Prostate gland (tissue), 2 donors: ENCODE measurements at regions not wholly inside any gene's neighbourhood (a gene's known extent, or its start where the extent isn't known, plus 50 kb on each side); places are given as distances from the start of the nearest gene placed in this dataset.

ENCODE experiments used
- DNase-seq: peaks from one replicate; pipeline ENCODE4 v3.0.0-alpha.2; 2019; ENCODE audit warnings: low spot score
- H3K27ac ChIP-seq, 2 donors: fragments of 200-600 bp; sonication (generic); 2 replicates each; pipeline ENCODE4 v1.5.1; 2017 to 2019
- H3K27me3 ChIP-seq: fragments of 200-600 bp; sonication (generic); replicated peaks from 2 replicates; pipeline ENCODE4 v1.5.1; 2019; ENCODE audit not compliant: insufficient read depth
- H3K36me3 ChIP-seq, 2 donors: fragments of 200-600 bp; sonication (generic); 1 replicate in 1 of 2; 2 replicates in 1 of 2; pipeline versions ENCODE4 v1.5.1 to v1.8.1; 2017 to 2019
- H3K4me1 ChIP-seq: fragments of 200-600 bp; sonication (generic); replicated peaks from 2 replicates; pipeline ENCODE4 v1.5.1; 2019
- H3K4me3 ChIP-seq, 2 donors: fragments of 200-600 bp; sonication (generic); 2 replicates each; pipeline ENCODE4 v1.5.1; 2017 to 2019
- H3K9me3 ChIP-seq: fragments of 200-600 bp; sonication (generic); 2 replicates; pipeline ENCODE4 v1.5.1; 2017
- POLR2A ChIP-seq: fragments of 450-650 bp; IDR thresholded peaks from one replicate; pipeline ENCODE4 v1.6.1; 2016; ENCODE audit warnings: antibody characterized with exemption, mild to moderate bottlenecking
- POLR2AphosphoS5 ChIP-seq: sonication (generic); formaldehyde crosslinking; IDR thresholded peaks from one replicate; pipeline ENCODE4 v1.6.1; 2017; ENCODE audit warnings: antibody characterized with exemption
- WGBS: methylation state at CpG from one replicate; pipeline ENCODE4 v1.1.5; 2018; 5-methylcytosine and 5-hydroxymethylcytosine counted together
- intact Hi-C: fragments of 100-400 bp; cut with DNase I; formaldehyde crosslinking; loops from one replicate; pipeline ENCODE4 v1.14.2; 2022
- TF ChIP-seq, protein P1 (sequence below), 4 experiments: fragments of 200-600 bp in 2 of 4; fragments of 450-650 bp in 2 of 4; sonication (generic) in 2 of 4; IDR thresholded peaks; 1 replicate in 3 of 4; 2 replicates in 1 of 4; pipeline ENCODE4 v1.5.1; 2016 to 2019; ENCODE audit warnings: antibody characterized with exemption in 4 of 4, mild to moderate bottlenecking in 2 of 4, moderate library complexity in 2 of 4

- Histone ChIP-seq H3K4me3 (no peak overlapping the region), H3K36me3 (no peaks in the 10 kb centered on the region), H3K9me3 (no peaks in the 10 kb centered on the region), H3K27ac (no peak overlapping the region), H3K27me3 (no peaks in the 10 kb centered on the region), H3K4me1 (no peaks in the 10 kb centered on the region)
- no peak for DNase-seq
- intact Hi-C loops = no loop called here
- WGBS = 63% methylated on average over 2 of the region's 2 CpGs
- TF ChIP-seq, protein P1, sequence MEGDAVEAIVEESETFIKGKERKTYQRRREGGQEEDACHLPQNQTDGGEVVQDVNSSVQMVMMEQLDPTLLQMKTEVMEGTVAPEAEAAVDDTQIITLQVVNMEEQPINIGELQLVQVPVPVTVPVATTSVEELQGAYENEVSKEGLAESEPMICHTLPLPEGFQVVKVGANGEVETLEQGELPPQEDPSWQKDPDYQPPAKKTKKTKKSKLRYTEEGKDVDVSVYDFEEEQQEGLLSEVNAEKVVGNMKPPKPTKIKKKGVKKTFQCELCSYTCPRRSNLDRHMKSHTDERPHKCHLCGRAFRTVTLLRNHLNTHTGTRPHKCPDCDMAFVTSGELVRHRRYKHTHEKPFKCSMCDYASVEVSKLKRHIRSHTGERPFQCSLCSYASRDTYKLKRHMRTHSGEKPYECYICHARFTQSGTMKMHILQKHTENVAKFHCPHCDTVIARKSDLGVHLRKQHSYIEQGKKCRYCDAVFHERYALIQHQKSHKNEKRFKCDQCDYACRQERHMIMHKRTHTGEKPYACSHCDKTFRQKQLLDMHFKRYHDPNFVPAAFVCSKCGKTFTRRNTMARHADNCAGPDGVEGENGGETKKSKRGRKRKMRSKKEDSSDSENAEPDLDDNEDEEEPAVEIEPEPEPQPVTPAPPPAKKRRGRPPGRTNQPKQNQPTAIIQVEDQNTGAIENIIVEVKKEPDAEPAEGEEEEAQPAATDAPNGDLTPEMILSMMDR (IDR thresholded peaks at IDR 0.05) = no peak
- no peak for TF ChIP-seq POLR2A
- no peak for TF ChIP-seq POLR2AphosphoS5
Observed at GRCh38 chr11:81397316-81397715, 1336.3 kb downstream of the FAM181B start.

DNA sequence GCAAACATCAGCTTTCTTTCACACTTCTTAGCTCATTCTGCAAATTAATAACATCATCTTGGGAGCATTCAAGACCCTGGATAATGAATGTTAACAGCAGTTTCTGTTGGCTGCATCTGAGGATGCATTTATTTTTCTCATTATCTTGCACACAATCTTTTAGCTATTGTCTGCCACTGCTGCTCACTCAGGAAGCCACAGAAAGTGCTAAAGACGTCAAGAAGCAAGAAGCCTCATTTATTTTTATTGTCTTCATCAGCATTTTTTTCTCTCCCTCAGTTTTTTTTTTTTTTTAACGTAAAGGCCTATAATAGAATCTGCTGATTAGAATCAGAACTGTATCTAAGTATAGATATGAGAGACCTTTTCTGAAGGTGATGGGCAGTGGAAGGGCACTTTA, 1339.4 kb downstream of the FAM181B start:
- Histone ChIP-seq H3K9me3 (no peaks in the 10 kb centered on the region), H3K4me1 (no peaks in the 10 kb centered on the region), H3K27ac (no peak overlapping the region), H3K4me3 (no peak overlapping the region), H3K27me3 (no peaks in the 10 kb centered on the region), H3K36me3 (no peaks in the 10 kb centered on the region)
- no peak for TF ChIP-seq POLR2A
- TF ChIP-seq, protein P1 (IDR thresholded peaks at IDR 0.05) = no peak
- no peak for TF ChIP-seq POLR2AphosphoS5
- DNase-seq = no peak
- intact Hi-C loops = no loop called here
- WGBS = 6% methylated on average over 2 of the region's 2 CpGs

DNA sequence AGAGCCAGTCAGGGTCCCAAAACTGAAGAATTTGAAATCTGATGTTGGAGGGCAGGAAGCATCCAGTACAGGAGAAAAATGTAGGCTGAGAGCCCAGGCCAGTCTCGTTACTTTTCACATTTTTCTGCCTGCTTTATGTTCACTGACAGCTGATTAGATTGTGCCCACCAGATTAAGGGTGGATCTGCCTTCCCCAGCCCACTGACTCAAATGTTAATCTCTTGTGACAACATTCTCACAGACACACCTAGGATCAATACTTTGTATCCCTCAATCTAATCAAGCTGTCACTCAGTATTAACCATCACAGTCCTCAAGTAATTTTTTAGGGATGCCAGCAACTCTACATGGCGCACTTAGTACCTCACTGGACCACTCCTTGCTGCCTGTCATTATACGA, 1345.3 kb downstream of the FAM181B start:
- TF ChIP-seq POLR2AphosphoS5 = no peak
- TF ChIP-seq POLR2A = no peak
- TF ChIP-seq, protein P1 (IDR thresholded peaks at IDR 0.05) = no peak
- no peak overlapping the region for H3K4me3 ChIP-seq
- H3K4me1 ChIP-seq = no peaks in the 10 kb centered on the region
- intact Hi-C loops = no loop called here
- WGBS = 80% methylated on average over 3 of the region's 3 CpGs
- H3K9me3 ChIP-seq = no peaks in the 10 kb centered on the region
- no peak overlapping the region for H3K27ac ChIP-seq
- no peak for DNase-seq
- no peaks in the 10 kb centered on the region for H3K27me3 ChIP-seq
- no peaks in the 10 kb centered on the region for H3K36me3 ChIP-seq

DNA sequence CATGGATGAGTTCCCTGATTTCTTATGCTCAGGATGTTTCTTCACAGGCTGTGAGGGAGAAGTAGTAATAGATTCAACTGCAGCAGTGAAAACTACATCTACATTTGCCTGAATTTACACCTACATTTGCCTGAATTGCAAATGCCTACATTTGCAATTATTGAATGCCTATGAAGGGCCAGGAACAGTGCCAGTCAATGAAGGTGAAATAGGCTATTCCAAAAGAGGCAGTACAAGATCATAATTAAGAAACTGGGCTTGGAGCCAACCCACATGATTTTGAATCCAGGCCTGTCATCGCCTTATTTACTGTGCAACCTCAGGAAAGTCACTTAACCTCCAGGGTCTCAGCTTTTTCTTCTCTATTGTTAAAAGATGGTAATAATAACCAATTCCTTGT, 1353.3 kb downstream of the FAM181B start:
- no peak for DNase-seq
- WGBS = 87% methylated on average over 1 of the region's 1 CpG

DNA sequence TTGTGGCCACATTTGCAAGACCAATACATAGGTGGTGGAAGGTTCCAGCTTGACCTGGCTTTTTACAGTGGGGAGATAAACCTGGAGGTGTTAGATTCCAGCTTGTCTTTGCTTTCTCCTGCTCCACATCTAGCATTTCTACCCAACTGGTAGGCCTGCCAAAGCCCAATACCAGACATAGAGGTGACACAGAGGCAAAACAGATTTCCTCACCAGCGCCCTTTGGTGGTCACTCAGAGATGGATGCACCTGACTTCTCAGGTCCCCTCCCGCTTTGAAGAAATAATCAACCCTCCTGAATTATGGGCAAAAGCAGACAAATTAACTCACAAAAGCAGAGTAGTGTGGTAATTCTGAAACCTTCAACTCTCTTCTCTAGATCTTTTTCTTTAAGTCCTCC, 1356.2 kb downstream of the FAM181B start:
- Histone ChIP-seq H3K27me3 (no peaks in the 10 kb centered on the region), H3K27ac (no peak overlapping the region), H3K4me1 (no peaks in the 10 kb centered on the region), H3K4me3 (no peak overlapping the region), H3K36me3 (no peaks in the 10 kb centered on the region), H3K9me3 (no peaks in the 10 kb centered on the region)
- TF ChIP-seq, protein P1 (IDR thresholded peaks at IDR 0.05) = no peak
- TF ChIP-seq POLR2A = no peak
- WGBS = 90% methylated on average over 2 of the region's 2 CpGs
- no peak for DNase-seq
- intact Hi-C loops = no loop called here

More for the DNA sequence above, 1353.3 kb downstream of the FAM181B start:
- H3K36me3 ChIP-seq = no peaks in the 10 kb centered on the region
- TF ChIP-seq, protein P1 (IDR thresholded peaks at IDR 0.05) = no peak
- TF ChIP-seq POLR2A (no peak), POLR2AphosphoS5 (no peak)
- no peaks in the 10 kb centered on the region for H3K9me3 ChIP-seq
- no peaks in the 10 kb centered on the region for H3K27me3 ChIP-seq
- no peak overlapping the region for H3K4me3 ChIP-seq
- H3K4me1 ChIP-seq = no peaks in the 10 kb centered on the region
- no peak overlapping the region for H3K27ac ChIP-seq
- intact Hi-C loops = no loop called here
